Transverse colon (tissue), 4 donors: ENCODE measurements at regions not wholly inside any gene's neighbourhood (a gene's known extent, or its start where the extent isn't known, plus 50 kb on each side); places are given as distances from the start of the nearest gene placed in this dataset.
"Not testable (repeated sequence)": the region's sequence is repeated elsewhere in the genome, so short reads cannot be mapped to it uniquely, and the experiment has no call there.

Experiments
- DNase-seq: peaks from one replicate; pipeline ENCODE4 v3.0.0-alpha.2; 2019
- H3K27ac ChIP-seq, 4 donors: fragments of 200-600 bp; sonication (generic); 2 replicates each; pipeline ENCODE4 v1.5.1; 2016 to 2018; ENCODE audit warnings: inconsistent platforms in 4 of 4
- H3K27me3 ChIP-seq: fragments of 200-600 bp; sonication (generic); 2 replicates; pipeline ENCODE4 v1.5.1; 2017; ENCODE audit warnings: inconsistent platforms
- H3K36me3 ChIP-seq, 4 donors: fragments of 200-600 bp; sonication (generic); 2 replicates each; pipeline ENCODE4 v1.5.1; 2017 to 2019; ENCODE audit warnings: inconsistent platforms in 4 of 4
- H3K4me1 ChIP-seq, 4 donors: fragments of 200-600 bp; sonication (generic); 2 replicates each; pipeline ENCODE4 v1.5.1; 2017 to 2020; ENCODE audit warnings: inconsistent platforms in 4 of 4
- H3K4me3 ChIP-seq, 4 donors: fragments of 200-600 bp; sonication (generic); 1 replicate in 1 of 4; 2 replicates in 3 of 4; pipeline versions ENCODE4 v1.5.1 to v1.6.1; 2017 to 2019; ENCODE audit warnings: inconsistent platforms in 4 of 4
- H3K9me3 ChIP-seq, 2 donors: fragments of 200-600 bp; sonication (generic); 2 replicates each; pipeline ENCODE4 v1.5.1; 2017 to 2019; ENCODE audit warnings: inconsistent platforms in 2 of 2
- CTCF ChIP-seq, 5 experiments: fragments of 200-600 bp in 3 of 5; fragments of 450-650 bp in 2 of 5; sonication (generic) in 3 of 5; IDR thresholded peaks; 1 replicate in 2 of 5; 2 replicates in 3 of 5; pipeline ENCODE4 v1.5.1; 2016 to 2017; ENCODE audit warnings: antibody characterized with exemption in 5 of 5, inconsistent platforms in 3 of 5, mild to moderate bottlenecking in 2 of 5, moderate library complexity in 1 of 5
- EP300 ChIP-seq: sonication (generic); formaldehyde crosslinking; IDR thresholded peaks from one replicate; pipeline ENCODE4 v1.6.1; 2017; ENCODE audit warnings: antibody characterized with exemption, low read depth
- POLR2A ChIP-seq: fragments of 450-650 bp; IDR thresholded peaks from one replicate; pipeline ENCODE4 v1.6.1; 2016; ENCODE audit warnings: antibody characterized with exemption, mild to moderate bottlenecking, moderate library complexity
- POLR2AphosphoS5 ChIP-seq, 3 donors: sonication (generic); formaldehyde crosslinking; IDR thresholded peaks; one replicate each; pipeline ENCODE4 v1.6.1; 2016; ENCODE audit warnings: antibody characterized with exemption in 3 of 3
- WGBS, 2 donors: methylation state at CpG; one replicate each; pipeline ENCODE4 v1.1.5; 2018; ENCODE audit warnings: low coverage in 1 of 2; 5-methylcytosine and 5-hydroxymethylcytosine counted together
- in situ Hi-C, 4 donors: fragments of 200-750 bp; cut with MboI; loops; one replicate each; pipeline versions ENCODE4 v1.15.0 to v1.15.1; 2017; ENCODE audit warnings: low sequenced_read_pairs in 3 of 4, low pct_ligation_motif_present in 1 of 4, low pct_unique_long_range_greater_than_20kb in 1 of 4
- intact Hi-C: fragments of 100-400 bp; cut with DNase I; formaldehyde crosslinking; loops from one replicate; pipeline ENCODE4 v1.15.1; 2023; ENCODE audit warnings: low total_unique reads

- Histone ChIP-seq H3K27ac (no peak overlapping the region), H3K9me3 (no peaks in the 10 kb centered on the region), H3K27me3 (no peaks in the 10 kb centered on the region), H3K4me1 (no peaks in the 10 kb centered on the region), H3K36me3 (no peaks in the 10 kb centered on the region), H3K4me3 (no peak overlapping the region)
- in situ Hi-C loops = no loop called here
- TF ChIP-seq POLR2A (no peak), CTCF (IDR thresholded peaks at IDR 0.05) (no peak), POLR2AphosphoS5 (IDR thresholded peaks at IDR 0.05) (no peak), EP300 (no peak)
- no peak for DNase-seq
- intact Hi-C loops = no loop called here
Measured at GRCh38 chr2:211205836-211206235, 649.4 kb downstream of the CPS1 start.

DNA sequence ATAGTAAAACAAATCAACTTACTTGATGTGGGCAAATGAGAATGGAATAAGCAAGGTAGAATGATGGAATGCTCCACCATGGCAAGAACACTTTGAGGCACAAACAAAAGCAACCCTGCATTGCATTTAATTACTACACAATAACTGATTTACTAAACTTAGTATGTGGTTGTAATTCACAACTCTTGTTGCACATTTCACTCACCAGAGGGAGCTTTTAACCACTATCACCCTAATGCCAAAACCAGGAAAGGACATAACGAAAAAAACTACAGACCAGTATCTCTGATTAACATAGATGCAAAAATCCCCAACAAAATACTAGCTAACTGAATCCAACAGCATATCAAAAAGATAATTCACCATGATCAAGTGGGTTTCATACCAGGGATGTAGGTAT lies 659.8 kb downstream of the CPS1 start:
- WGBS, 2 donors = 28% methylated on average over 1 of the region's 1 CpG; no CpG with 5 or more reads in 1 of the 2 donors
- no peaks in the 10 kb centered on the region for H3K36me3 ChIP-seq
- DNase-seq = no peak
- H3K27ac ChIP-seq = no peak overlapping the region
- H3K4me1 ChIP-seq = no peaks in the 10 kb centered on the region
- H3K27me3 ChIP-seq = no peaks in the 10 kb centered on the region
- H3K9me3 ChIP-seq = no peaks in the 10 kb centered on the region
- no peak overlapping the region for H3K4me3 ChIP-seq
- TF ChIP-seq POLR2AphosphoS5 (IDR thresholded peaks at IDR 0.05) = no peak
- no peak for TF ChIP-seq EP300
- TF ChIP-seq POLR2A = no peak
- TF ChIP-seq CTCF (IDR thresholded peaks at IDR 0.05) = no peak
- intact Hi-C loops (no loop called here), in situ Hi-C loops (no loop called here)

DNA sequence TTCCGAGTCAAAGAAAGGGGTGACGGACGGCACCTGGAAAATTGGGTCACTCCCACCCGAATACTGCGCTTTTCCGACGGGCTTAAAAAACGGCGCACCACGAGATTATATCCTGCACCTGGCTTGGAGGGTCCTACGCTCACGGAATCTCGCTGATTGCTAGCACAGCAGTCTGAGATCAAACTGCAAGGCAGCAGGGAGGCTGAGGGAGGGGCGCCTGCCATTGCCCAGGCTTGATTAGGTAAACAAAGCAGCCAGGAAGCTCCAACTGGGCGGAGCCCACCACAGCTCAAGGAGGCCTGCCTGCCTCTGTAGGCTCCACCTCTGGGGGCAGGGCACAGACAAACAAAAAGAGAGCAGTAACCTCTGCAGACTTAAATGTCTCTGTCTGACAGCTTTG lies 663.1 kb downstream of the CPS1 start:
- H3K4me1 ChIP-seq, in situ Hi-C loops, intact Hi-C loops, H3K4me3 ChIP-seq, H3K27ac ChIP-seq, H3K36me3 ChIP-seq, DNase-seq, H3K27me3 ChIP-seq, H3K9me3 ChIP-seq: not testable (repeated sequence)
- 84% methylated on average over 12 of the region's 15 CpGs; no CpG with 5 or more reads in 1 of the 2 donors for WGBS, 2 donors

DNA sequence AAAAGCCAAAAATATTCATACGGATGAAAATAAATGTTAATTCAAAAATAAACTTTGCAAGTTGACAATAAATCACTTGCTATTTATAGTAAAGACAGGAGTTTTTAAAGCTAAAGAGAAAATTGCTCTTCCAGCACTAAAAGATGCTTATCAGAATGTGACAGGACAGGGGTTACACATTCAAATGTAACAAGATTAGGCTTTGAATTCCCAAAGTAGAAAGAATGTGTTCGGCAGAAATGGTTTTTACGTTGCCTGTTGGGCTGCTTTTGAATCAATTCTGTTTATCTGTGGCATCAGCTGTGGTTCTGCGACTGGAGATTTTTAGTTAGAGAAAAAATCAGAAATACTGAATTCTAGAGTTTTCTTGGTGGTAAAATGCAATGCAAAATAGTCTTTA lies 669.4 kb downstream of the CPS1 start:
- intact Hi-C loops (no loop called here), in situ Hi-C loops (no loop called here)
- WGBS, 2 donors = 54 to 57% methylated on average over 4 of the region's 4 CpGs
- H3K4me1 ChIP-seq = no peaks in the 10 kb centered on the region
- no peaks in the 10 kb centered on the region for H3K36me3 ChIP-seq
- H3K4me3 ChIP-seq = no peak overlapping the region
- H3K9me3 ChIP-seq = no peaks in the 10 kb centered on the region
- H3K27ac ChIP-seq = no peak overlapping the region
- H3K27me3 ChIP-seq = no peaks in the 10 kb centered on the region
- DNase-seq = no peak
- no peak for TF ChIP-seq CTCF (IDR thresholded peaks at IDR 0.05)
- no peak for TF ChIP-seq POLR2AphosphoS5 (IDR thresholded peaks at IDR 0.05)
- TF ChIP-seq EP300 = no peak
- TF ChIP-seq POLR2A = no peak

- H3K9me3 ChIP-seq = no peaks in the 10 kb centered on the region
- intact Hi-C loops (no loop called here), in situ Hi-C loops (no loop called here)
- TF ChIP-seq CTCF (IDR thresholded peaks at IDR 0.05) (no peak), POLR2AphosphoS5 (IDR thresholded peaks at IDR 0.05) (no peak), EP300 (no peak), POLR2A (no peak)
- no peak for DNase-seq
- no peaks in the 10 kb centered on the region for H3K4me1 ChIP-seq
- WGBS, 2 donors = 73% methylated on average over 3 of the region's 3 CpGs; no CpG with 5 or more reads in 1 of the 2 donors
- H3K27me3 ChIP-seq = no peaks in the 10 kb centered on the region
- no peak overlapping the region for H3K4me3 ChIP-seq
- H3K27ac ChIP-seq = no peak overlapping the region
- H3K36me3 ChIP-seq = no peaks in the 10 kb centered on the region
Measured at GRCh38 chr2:211228559-211228958, 672.2 kb downstream of the CPS1 start.
